PC-9 (cell line): ENCODE measurements at regions not wholly inside any gene's neighbourhood (a gene's known extent, or its start where the extent isn't known, plus 50 kb on each side); places are given as distances from the start of the nearest gene placed in this dataset.

Experiments
- EZH2 ChIP-seq: fragments of 200-600 bp; sonication (generic); IDR thresholded peaks from 2 replicates; pipeline ENCODE4 v1.8.0; 2017; ENCODE audit warnings: antibody characterized with exemption, low read depth
- TF ChIP-seq, protein P1 (sequence below): fragments of 200-600 bp; sonication (generic); conservative IDR thresholded peaks from 2 replicates; pipeline ENCODE4 v1.6.1; 2017; ENCODE audit warnings: mixed run types, antibody characterized with exemption, mild to moderate bottlenecking, moderate library complexity

DNA sequence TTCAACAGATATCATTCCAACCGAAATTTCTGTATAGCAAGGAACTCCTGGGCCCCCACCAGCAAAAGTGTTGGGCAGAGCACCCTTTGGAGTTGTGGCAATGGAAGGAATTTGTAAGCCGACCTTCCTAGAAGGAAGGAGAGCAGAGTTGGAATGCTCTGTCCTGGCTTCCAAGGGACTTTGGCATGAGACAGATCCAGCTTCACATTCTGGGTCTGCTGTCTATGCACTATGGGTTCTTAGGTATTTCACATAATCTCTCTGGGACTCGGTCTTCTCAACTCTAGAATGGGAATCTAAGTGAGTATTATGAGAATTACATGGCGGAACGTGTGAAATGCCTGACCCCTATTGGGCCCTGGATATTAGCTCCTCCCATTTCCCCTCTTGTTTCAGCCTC, 63.2 kb upstream of the MARCHF10 start:
- TF ChIP-seq, protein P1, sequence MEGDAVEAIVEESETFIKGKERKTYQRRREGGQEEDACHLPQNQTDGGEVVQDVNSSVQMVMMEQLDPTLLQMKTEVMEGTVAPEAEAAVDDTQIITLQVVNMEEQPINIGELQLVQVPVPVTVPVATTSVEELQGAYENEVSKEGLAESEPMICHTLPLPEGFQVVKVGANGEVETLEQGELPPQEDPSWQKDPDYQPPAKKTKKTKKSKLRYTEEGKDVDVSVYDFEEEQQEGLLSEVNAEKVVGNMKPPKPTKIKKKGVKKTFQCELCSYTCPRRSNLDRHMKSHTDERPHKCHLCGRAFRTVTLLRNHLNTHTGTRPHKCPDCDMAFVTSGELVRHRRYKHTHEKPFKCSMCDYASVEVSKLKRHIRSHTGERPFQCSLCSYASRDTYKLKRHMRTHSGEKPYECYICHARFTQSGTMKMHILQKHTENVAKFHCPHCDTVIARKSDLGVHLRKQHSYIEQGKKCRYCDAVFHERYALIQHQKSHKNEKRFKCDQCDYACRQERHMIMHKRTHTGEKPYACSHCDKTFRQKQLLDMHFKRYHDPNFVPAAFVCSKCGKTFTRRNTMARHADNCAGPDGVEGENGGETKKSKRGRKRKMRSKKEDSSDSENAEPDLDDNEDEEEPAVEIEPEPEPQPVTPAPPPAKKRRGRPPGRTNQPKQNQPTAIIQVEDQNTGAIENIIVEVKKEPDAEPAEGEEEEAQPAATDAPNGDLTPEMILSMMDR: no peak
- no peak for TF ChIP-seq EZH2
